Stimulated activated naive CD4-positive, alpha-beta T cell (primary cell): ENCODE measurements at regions not wholly inside any gene's neighbourhood (a gene's known extent, or its start where the extent isn't known, plus 50 kb on each side); places are given as distances from the start of the nearest gene placed in this dataset.
"Not testable (repeated sequence)": the region's sequence is repeated elsewhere in the genome, so short reads cannot be mapped to it uniquely, and the experiment has no call there.

ENCODE experiments used
- DNase-seq, 6 experiments: peaks; one replicate each; lab custom pipeline; 2025; lab: John Stamatoyannopoulos, UW

DNA sequence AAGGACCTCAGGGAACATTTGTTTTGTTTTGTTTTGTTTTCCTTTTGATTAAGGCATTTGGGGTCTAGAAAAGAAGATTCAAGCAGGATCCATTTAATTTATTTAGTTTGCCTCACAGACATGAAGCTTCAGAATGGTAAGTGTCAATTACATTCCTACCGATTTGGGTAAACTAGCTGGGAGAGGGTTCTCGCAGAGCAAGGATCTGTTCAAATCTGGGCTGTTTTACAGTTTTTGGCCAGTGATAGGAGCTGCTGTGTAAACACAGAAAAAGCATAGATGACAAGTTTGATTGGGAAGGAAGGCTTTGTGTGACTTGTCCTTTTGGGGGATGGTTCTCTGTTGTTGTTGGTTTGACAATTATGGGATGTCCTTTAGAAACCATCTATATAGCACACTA lies 470.3 kb upstream of the WWC1 start:
- DNase-seq, result no peak

DNA sequence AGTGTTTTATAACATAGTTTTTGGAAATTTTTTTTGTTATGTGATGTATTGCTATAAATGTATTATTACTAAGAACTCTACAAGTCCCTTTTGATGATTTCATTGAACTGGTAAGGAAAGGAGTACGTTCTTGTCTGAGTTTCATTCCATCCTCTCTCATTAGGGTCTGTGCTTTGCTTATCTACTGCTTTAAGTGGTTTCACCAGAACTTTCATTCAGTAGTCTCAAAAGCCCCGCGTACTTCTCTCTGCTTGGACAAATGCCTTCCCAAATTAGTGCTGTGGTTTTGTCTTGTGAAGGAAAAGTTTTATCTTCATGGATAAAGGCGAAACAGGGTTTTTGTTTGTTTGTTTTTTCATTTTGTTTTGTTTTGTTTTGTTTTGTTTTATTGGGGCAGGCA lies 469.8 kb upstream of the WWC1 start:
- no peak for DNase-seq

DNA sequence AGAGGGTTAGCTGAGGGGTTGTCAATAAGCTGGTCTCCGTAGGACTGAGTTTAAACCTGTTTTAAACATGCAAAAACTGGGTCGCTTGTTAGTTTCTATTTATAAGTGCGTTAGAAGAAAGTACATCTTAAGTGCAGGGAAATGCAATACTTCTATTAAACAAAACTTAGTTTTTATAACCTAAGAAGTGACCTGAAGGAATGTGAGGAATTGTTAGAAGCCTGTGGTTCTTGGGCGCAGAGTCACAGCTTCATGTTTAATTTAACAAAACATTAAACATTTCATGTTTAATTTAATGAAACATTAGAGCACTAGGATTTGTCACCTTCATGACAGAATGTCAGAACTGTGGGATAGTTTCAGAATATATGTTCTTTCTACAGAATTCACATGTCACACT lies 469.2 kb upstream of the WWC1 start:
- DNase-seq, result no peak

DNA sequence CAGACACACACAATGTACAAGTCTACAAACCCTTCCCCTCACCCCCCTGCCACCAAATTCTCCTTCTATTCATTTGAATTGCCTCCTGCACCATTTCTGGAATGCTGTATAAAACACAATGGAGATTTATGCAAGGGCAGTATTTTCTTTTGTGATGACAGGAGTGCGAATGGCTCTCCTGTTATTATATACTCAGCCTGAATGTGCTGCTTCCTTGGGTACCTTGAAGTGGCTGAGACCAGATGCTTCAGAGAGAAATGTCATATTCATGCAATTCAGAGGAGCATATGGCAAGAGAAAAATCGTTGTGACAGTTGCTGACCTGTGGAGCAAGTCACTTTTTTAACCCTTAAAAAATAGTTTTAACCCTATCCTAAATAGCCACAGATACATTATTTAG lies 468.0 kb upstream of the WWC1 start:
- DNase-seq, result no peak

DNA sequence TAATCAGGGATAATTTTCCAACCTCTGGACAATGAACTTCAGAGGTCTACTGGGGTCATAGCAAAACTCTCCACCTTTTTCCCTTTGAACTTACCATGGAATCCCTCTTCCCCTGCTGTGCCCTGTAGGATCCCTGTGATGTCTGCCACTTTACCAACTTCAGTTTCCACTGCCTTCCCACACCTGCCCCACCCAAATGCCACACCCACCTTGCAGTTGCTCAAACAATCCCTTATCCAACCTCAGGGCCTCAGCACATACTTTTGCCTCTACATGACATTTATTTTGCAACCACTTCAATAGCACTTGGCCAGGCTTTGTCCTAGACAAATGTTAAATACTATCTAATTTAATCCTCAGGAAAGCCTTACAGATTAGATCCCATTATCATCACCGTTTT lies 463.7 kb upstream of the WWC1 start:
- DNase-seq, result no peak

DNA sequence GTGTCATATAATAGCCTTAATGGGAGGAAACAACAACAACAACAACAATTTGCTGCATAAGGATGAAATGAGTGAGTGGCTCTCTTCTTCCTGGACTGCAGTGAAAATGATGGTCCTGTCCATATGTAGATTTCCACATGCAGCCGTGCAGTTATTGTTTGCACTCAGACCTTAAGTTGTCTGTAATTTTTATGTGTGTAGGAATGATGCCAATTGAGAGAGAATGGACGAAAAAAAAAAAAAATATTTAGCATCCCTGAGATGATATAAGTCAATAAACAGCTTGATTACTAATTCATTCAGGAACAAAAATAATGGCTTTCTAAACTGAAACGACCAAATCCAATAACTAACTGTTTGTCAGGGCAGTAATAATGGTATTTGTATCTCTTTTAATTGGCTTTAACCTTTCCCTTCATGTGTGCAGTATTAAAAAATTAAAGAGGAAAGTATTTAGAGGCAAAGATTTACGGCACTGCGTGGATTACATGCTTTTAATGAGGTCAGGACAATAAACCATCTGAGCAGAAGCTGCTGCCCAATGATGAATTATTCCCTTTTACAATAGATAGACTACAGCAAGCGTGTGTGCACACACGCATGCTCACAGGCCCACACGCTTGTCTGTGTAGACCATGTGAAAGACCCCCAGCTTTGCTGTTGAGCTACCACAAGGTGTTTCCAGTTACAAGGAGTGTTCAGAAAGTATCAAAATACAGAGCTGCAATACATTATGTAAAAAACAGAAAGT lies 459.5 kb upstream of the WWC1 start:
- no peak for DNase-seq

DNA sequence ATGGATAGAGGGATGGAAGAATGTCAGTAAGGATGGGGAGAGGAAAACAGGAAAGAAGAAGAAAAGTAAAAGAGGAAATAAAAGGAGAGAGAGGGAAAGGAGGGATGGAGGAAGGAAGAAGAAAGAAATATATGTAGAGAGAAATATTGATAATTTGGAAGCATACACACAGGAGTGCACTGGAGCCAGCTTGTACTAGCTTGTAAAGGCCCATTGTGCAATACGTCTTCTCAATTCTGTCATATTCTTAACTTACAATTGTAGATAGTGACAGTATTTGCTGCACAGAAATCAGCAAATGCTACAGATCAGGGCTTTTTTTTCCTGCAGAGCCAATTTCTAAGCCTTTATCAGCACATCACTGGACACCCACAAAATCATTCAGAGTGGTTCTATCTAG lies 458.8 kb upstream of the WWC1 start:
- DNase-seq, result no peak

DNA sequence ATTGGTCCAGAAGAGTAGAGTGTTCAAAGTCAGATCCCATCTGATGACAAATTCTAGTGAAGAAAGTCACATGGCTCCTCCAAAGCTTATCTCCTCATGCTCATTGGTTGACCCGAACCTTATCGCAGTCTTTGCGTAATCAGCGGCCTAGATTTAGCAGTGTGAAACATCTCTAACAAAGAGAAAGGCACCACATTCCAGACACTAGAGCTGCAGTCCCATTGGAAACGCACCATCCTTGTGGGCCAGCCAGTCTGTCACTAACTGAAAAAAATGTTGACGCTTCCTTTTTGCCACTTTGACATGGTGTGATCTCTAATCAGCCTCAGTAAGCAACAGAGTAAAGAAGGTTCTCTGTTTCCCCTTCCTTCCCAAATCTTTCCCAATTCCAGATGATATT lies 458.0 kb upstream of the WWC1 start:
- no peak for DNase-seq

DNA sequence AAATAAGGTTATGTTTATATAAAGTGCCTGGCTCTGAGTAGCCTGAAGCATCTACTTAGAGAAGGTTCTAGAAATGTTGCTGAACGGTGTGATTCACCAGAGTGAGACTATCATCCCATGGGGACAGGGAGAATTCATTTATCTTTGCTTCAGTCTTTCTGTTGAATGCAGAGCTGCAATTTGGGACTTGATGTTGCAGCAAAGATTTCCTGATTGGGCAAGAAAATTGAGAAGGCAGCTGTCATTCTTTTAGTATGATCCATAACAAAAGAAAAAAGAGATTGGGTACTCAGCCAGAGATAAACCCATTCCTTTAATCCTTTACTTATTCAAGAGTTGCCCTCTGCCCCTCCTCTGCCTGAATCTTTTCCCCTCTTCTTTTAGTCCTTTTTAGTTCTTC lies 456.3 kb upstream of the WWC1 start:
- no peak for DNase-seq

DNA sequence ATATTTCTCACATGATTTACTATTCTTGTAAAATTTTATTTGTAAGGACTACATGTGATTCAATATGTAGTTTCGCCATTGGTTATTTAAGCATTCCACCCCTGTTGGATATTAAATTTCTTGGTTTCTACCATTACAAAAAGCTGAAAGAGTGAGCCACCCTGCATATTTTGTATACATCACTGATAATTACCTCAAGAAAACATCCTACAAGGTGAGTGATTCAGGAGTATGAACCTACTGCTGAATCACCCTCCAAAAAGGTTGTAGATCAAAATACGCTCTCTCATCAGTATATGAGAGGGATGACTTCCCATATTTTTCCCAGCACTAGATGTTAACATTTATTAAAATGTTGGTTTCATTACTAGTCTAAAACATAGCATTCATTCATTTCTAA lies 454.3 kb upstream of the WWC1 start:
- no peak for DNase-seq

DNA sequence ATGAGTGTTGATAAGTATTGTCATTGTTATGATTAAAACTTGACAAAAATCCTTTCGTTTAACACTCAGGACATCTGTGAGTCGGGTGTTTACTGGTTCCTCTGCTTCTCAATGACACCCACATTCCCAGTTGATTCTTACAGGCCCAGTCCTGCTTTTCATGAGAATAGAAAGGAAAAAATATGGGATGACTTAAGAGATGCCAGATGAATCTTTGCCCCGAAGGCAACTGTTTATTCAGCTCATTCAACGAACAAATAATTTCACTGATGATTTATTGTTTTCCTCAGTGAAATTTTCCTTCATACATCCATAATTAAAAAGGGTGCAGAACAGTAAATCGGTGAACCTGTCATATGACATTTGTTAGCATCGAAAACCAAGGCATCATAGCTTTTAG lies 452.4 kb upstream of the WWC1 start:
- DNase-seq, result no peak

DNA sequence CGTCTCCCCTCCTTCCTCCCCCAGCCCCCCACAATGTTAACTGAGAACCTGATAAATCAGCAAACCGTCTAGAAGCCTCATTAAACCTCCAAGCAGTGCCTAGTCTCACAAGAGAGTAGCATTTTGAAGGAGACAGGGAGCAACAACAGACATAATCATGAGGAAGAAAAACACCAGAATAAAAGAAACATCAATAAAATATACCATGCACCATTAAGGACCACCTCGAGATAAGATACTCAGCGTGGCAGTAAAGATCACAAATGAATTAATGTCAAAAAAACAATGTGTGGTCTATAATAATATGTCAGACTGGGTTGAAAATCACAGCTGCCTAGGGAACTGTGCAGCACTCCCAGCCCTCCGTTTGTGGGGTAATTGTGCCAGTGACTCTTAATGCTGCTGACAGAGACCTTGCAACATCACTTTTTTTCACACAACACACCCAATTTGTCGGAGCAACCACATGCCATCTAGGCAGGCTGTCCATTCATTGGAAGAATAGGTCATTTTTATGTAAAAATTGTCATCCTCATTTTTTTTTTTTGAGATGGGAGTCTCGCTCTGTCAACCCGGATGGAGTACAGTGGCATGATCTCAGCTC lies 450.8 kb upstream of the WWC1 start:
- DNase-seq, result no peak

DNA sequence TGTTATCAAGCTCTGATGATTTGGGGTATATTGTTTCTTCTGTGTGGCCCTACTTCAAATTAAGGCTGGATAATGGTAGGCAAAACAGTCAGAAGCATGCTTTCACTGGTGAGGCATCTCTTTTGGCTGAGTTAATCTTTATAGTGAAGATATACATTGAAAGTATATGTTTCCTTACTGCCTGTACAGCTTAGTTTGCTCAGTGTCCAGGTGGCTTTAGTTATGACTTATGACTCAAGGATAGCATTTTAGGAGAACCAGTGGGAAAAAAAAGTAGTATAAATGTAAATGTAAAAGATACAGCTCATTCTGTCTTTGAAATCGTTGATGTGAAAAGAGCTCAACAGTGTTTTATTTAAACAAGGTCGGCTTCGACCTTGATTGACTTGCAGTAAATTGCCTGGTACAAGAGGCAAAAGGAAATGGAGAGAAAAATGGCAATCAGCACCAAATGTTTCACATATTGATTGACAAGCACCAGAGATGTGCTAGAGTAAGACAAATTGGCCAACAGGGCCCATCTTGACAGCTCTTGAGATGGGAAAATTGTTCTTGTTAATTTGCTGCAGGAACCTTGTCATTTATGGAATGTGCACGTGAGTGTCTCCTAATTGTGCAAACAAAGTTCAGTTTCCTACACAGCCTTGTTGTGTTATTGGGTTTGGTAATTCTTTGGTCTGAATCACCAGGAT lies 447.4 kb upstream of the WWC1 start:
- no peak for DNase-seq

DNA sequence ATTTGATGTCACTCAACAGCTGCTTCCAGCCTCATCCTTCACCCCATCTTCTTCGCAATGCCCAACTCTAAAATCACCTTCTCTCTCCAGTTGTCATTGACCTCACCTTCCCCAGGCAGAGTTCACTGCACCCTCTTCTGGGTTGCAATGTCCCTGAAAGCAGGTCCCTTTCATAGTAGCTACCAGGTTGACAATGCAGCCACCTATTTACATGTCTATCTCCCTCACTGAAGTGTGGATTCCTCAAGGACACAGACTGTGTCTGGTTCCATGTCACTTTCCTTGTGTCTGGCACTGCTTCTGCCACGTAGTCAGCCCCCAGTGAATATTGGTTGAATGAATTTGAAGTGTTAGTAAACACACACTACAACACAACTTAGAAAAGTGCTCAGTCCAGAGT lies 445.5 kb upstream of the WWC1 start:
- no peak for DNase-seq

DNA sequence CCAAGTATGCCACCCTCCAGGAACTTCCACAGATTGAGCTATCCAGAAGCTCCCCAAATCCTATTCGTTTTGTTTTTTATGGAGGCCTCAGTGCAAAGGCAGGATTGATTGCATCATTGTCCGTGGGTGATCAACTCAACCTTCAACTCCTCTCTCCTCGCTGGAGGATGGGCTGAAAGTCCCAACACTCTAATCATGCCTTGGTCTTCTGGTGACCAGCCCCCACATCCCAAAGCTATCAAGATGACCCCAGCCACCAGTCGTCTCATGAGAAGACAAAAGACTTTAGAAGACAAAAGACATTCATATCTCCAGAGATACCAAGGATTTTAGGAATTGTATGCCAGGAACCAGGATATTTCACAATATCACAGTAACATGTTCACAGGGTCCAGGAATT lies 441.6 kb upstream of the WWC1 start:
- DNase-seq, result no peak

DNA sequence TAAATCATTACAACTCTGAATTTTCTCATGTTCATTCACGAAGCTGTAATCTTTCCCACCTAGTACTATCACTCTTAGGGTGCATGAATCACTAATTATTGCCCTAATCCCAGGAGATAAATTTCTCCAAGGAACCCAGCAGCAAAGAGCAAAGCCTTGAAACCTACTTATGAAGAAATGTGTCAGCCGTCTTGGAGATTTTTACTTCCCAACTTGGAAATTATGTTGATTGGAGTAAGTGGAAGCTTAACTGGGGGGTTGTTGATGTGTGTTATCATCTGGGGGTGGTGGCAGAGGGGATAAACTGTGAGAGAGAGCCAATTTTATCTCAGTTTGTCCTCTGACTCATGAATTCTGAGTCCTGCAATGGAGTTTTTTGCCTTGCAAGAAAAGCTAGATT lies 440.5 kb upstream of the WWC1 start:
- DNase-seq, result no peak

DNA sequence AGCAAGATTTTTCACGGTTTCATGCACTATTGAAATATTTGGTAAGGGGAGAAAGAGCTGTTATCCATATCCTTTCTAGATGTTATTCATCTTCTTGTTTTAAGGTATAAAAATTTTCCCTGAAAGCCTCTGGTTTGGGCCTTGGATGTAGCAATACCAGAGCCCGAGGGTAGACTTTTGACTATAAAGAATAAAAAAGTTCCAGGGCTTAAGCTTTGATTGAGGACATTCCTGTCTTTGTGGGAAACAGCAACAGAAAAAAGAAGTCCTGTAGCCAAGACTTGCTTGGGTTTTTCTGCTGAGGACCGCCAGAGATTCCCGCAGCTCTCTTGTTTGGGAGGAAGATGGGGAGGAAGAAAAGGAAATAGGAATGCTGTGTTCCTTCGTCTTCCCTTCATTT lies 440.0 kb upstream of the WWC1 start:
- no peak for DNase-seq

DNA sequence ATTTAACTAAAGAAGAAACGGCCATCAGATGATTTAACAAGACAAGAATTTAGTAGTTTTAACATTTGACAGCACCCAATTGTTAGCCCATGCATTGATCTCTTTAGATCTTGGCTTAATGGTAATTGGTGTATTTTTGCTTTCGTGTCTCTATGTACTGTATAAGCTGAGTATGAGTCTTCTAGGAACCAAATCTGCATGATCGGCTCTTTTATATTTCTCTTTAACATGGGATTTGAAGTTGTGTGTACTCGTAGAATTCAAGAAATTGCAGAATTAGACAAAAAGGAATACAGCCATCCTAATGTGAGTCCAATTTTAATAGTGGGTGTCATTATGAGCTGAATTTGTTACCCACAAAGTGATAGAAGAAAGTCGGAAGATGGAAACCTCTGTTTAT lies 438.9 kb upstream of the WWC1 start:
- DNase-seq, result no peak

DNA sequence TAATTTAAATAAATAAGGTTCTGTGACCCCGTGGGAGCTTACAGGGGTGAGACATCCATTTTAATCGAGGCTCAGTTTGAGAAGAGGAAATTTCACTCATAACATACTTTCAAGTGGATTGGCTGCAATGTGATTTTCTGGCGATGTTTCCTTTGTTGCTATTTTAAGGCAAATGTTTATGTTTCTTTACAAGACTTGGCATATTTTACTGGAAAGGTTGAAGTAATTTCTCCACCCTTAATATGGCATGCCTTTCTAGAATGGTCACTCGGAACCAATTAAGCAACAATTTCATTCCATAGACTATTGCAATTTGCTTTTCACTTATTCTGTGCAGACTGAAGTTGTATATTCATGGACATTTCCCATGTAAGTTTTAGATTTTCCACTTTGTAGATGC lies 438.0 kb upstream of the WWC1 start:
- no peak for DNase-seq

DNA sequence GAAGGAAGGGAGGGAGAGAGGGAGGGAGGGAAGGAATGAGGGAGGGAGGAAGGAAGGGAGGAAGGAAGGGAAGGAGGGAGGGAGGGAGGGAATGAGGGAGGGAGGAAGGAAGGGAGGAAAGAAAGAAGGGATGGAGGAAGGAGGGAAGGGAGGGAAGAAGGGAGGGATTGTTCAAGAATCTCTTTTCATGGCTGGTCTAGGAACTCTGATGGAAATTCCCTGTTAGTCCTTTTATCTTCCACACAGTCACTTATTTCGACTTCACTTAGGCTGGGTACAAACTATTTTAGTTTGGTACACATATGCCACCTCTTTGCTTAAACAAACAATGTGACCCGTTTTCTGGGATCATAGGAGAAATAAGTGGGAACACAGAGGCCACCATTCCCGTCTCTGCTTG lies 435.6 kb upstream of the WWC1 start:
- no peak for DNase-seq

DNA sequence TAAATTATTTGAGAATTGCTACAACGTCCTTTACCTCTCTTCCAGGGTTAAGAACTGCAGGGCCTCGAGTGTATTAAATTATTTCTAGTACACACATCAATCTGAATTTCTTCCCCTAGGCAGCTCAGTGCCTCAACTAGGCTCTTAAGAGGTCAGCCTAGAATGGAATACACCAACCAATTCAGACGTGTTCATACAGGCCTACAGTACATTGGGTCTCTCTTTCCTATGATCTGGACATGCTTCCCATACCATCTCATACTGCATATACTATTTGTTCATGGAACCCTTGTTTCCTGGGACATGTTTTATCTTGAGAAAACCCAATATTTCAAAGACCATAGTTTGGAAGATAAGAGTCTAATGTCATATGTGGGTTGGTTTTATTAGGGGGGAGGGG lies 434.1 kb upstream of the WWC1 start:
- no peak for DNase-seq

DNA sequence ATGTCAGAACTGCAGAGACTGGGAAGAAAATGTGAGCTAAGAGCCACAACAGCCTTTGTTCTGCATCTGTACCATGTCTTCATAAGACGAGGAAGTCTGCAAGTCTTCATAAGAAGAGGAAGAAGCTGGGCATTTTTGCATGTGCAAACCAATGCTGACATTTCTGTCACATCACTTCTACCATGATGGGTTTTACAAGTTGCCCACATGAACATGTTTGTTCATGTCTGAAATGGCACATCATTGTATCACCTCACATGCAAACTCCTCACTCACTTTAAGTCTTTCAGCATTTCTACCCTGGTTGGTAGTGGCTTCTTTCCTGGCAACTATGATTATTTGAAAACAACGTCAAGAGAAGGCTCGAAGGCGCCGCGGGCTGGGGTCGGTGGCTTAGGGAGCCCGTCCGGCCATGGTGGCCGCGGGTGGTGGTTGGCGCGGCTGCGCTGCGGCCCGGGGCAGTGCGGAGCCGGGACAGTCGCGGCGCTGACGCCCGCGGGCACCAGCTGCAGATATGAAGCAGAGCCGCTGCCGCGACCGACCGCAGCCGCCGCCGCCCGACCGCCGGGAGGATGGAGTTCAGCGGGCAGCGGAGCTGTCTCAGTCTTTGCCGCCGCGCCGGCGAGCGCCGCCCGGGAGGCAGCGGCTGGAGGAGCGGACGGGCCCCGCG lies 433.1 kb upstream of the WWC1 start:
- DNase-seq, result not testable (repeated sequence)
